ENCODE measurements at regions not wholly inside any gene's neighbourhood (a gene's known extent, or its start where the extent isn't known, plus 50 kb on each side); places are given as distances from the start of the nearest gene placed in this dataset.

DNA sequence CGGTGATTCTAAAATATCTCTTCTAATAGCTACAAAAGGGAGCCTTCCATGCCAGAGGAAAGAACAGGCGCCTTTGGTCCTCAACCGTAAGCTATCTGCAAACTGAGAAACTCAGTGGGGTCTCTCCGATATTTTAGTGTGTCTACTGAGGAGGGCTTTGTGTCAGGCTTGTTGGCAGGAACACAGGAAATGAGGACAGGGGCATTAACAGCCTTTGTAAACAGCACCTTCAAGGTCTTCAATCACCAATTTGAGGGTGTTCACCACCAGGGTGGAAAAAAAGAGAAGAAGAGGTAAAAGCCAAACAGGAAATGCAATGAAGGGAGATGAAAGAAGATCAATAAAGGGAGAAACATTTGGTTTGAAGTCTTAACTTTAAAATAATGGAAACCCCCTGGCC is 580.1 kb upstream of the SALL1 start:
- no peak overlapping the region for H3K4me3 ChIP-seq (ENCODE audit: low read depth, low read length)
- TF ChIP-seq CTCF (IDR thresholded peaks at IDR 0.05; ENCODE audit: insufficient read depth, low read length), result no peak
- no peak for DNase-seq (ENCODE audit: low read depth)

DNA sequence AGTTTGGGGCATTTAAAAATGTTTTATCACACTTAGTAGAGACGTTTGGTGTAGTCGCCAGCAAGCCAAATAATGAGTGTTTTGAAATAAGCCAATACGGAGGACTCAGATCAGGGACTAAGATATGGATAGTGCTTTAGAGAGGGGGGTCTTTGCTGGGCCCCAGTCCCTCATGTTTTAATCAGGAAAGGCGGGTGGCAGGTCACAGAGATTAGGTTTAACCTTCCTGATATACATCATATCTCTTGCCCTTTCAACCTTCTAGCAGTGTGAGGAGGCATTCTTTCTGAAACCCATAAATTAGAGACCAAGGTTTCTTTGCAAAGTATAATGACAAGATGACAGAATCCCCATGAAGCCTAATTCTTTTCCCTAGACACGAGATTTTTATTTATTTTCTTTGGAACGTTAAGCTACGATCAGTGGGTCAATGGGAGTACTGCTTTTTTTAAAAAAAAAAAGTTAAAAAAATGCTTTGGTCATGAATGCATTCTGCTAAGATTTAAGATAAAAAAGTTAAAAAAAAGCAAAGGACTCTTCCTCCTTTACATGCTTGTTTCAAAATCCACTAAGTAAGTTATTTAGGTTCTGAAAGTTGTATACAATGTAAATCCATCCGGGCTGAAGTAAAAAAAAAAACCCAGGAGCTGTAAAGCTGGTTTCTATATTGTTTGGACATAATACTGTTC is 572.1 kb upstream of the SALL1 start:
- no peak overlapping the region for H3K4me3 ChIP-seq (ENCODE audit: low read depth, low read length)
- no peak for TF ChIP-seq CTCF (IDR thresholded peaks at IDR 0.05; ENCODE audit: insufficient read depth, low read length)
- no peak for DNase-seq (ENCODE audit: low read depth)

DNA sequence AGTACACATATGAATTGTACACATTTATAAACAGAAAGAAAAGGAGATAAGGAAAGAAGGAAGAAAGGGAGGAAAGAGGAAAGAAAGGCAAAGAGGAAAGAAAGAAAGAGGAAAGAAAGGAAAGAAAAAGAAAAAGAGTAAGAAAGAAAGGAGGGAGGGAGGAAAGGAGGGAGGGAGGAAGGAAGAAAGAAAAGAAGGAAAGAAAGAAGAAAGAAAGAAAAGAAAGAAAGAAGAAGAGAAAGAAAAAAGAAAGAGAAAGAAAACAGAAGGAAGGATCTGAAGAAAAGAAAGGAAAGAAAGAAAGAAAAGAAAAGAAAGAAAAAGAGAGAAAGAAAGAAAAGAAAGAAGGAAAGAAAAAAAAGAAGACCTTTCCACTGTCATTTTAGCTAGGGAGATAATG is 571.4 kb upstream of the SALL1 start:
- TF ChIP-seq CTCF (IDR thresholded peaks at IDR 0.05; ENCODE audit: insufficient read depth, low read length), result no peak
- no peak for DNase-seq (ENCODE audit: low read depth)
- H3K4me3 ChIP-seq (ENCODE audit: low read depth, low read length), result no peak overlapping the region

- DNase-seq (ENCODE audit: low read depth), result no peak
- H3K4me3 ChIP-seq (ENCODE audit: low read depth, low read length), result no peak overlapping the region
- no peak for TF ChIP-seq CTCF (IDR thresholded peaks at IDR 0.05; ENCODE audit: insufficient read depth, low read length)
Observed at GRCh38 chr16:51719376-51719775, 568.3 kb upstream of the SALL1 start.

DNA sequence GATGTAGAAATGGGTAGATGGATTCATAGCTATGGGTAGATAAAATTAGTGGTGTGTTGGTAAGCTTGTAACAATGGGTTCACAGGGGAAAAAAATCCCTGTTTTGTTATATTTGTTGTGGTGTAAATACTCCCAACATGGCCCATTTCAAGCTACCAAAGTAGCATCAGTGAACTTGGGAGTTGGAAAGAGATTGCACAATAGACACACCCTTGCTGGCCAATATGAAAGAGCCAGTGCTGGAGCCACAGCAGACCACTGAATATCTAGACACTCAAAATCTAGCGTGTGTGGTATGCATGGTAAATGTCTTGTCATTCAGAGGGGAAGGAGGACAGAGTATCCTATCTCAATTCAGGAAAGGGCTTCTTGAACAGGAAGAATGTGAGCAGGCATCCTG is 565.1 kb upstream of the SALL1 start:
- H3K4me3 ChIP-seq (ENCODE audit: low read depth, low read length), result no peak overlapping the region
- DNase-seq (ENCODE audit: low read depth), result no peak
- TF ChIP-seq CTCF (IDR thresholded peaks at IDR 0.05; ENCODE audit: insufficient read depth, low read length), result no peak

GRCh38 chr16:51713502-51713901 is 562.4 kb upstream of the SALL1 start:
- DNase-seq (ENCODE audit: low read depth), result no peak
- TF ChIP-seq CTCF (IDR thresholded peaks at IDR 0.05; ENCODE audit: insufficient read depth, low read length), result no peak
- no peak overlapping the region for H3K4me3 ChIP-seq (ENCODE audit: low read depth, low read length)

Measured in fibroblast of the aortic adventitia (primary cell).